NCI-H2227 treated with DMSO at 0.1 percent for 48 hours (cell line): ENCODE measurements at regions not wholly inside any gene's neighbourhood (a gene's known extent, or its start where the extent isn't known, plus 50 kb on each side); places are given as distances from the start of the nearest gene placed in this dataset.

Experiments
- DNase-seq: peaks from one replicate; lab custom pipeline; 2025; lab: John Stamatoyannopoulos, UW

GRCh38 chr12:24138041-24138440 is 188.6 kb upstream of the SOX5 start:
- no peak for DNase-seq

GRCh38 chr12:24135158-24135850 is 185.8 kb upstream of the SOX5 start:
- no peak for DNase-seq

- DNase-seq: no peak
Measured at GRCh38 chr12:24134092-24134491, 184.6 kb upstream of the SOX5 start.

GRCh38 chr12:24133384-24133783 is 183.9 kb upstream of the SOX5 start:
- DNase-seq: no peak

GRCh38 chr12:24127919-24128721 is 178.7 kb upstream of the SOX5 start:
- DNase-seq: no peak

GRCh38 chr12:24125280-24125679 is 175.8 kb upstream of the SOX5 start:
- DNase-seq: no peak

- DNase-seq: no peak
Measured at GRCh38 chr12:24121911-24122310, 172.4 kb upstream of the SOX5 start.

- DNase-seq: no peak
Measured at GRCh38 chr12:24118668-24119067, 169.2 kb upstream of the SOX5 start.

GRCh38 chr12:24116548-24116947 is 167.1 kb upstream of the SOX5 start:
- no peak for DNase-seq

- DNase-seq: no peak
Measured at GRCh38 chr12:24113701-24114100, 164.2 kb upstream of the SOX5 start.

GRCh38 chr12:24111616-24112015 is 162.1 kb upstream of the SOX5 start:
- no peak for DNase-seq

GRCh38 chr12:24111086-24111485 is 161.6 kb upstream of the SOX5 start:
- DNase-seq: no peak

- DNase-seq: peak; percentile 1
Measured at GRCh38 chr12:24109381-24110039, 160.0 kb upstream of the SOX5 start.

- DNase-seq: no peak
Measured at GRCh38 chr12:24102676-24103075, 153.2 kb upstream of the SOX5 start.

- no peak for DNase-seq
Measured at GRCh38 chr12:24099576-24099975, 150.1 kb upstream of the SOX5 start.

GRCh38 chr12:24095245-24095644 is 145.8 kb upstream of the SOX5 start:
- no peak for DNase-seq

- no peak for DNase-seq
Measured at GRCh38 chr12:24089510-24089890, 140.0 kb upstream of the SOX5 start.

GRCh38 chr12:24088751-24089509 is 139.5 kb upstream of the SOX5 start:
- DNase-seq: no peak

GRCh38 chr12:24087294-24087693 is 137.8 kb upstream of the SOX5 start:
- no peak for DNase-seq

- no peak for DNase-seq
Measured at GRCh38 chr12:24084800-24085199, 135.3 kb upstream of the SOX5 start.

- no peak for DNase-seq
Measured at GRCh38 chr12:24083838-24084237, 134.4 kb upstream of the SOX5 start.

- no peak for DNase-seq
Measured at GRCh38 chr12:24081606-24082005, 132.1 kb upstream of the SOX5 start.
